ENCODE measurements at regions not wholly inside any gene's neighbourhood (a gene's known extent, or its start where the extent isn't known, plus 50 kb on each side); places are given as distances from the start of the nearest gene placed in this dataset.

DNA sequence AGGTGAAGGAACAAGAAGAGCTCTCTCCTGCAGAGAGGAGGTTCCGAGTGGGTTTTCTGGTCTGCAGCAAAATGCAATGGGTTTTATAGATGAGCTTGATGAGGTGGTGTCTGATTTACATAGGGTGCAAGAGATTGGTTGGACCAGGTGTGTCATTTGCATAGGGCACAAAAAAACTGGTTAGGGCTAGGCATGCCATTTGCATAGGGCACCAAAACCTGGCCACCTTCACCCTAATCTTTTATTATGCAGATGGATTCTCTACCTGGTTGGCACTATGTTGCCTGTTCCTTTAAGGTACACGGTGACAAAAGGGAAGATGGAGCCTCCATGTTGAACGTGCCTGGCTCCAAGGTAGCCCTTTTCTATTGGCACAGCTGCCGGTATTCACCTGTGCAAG, 94.5 kb upstream of the PRKX start:
- Histone ChIP-seq H3K9ac (ENCODE audit: low read length) (no peak overlapping the region), H4K20me1 (ENCODE audit: insufficient read depth) (no peaks in the 10 kb centered on the region), H3K9me3 (ENCODE audit: low read length) (no peaks in the 10 kb centered on the region), H3K27ac (ENCODE audit: low read length) (no peak overlapping the region), H3K9me2 (ENCODE audit: insufficient read depth, low read length) (no peaks in the 10 kb centered on the region), H2AFZ (ENCODE audit: low read depth, low read length) (no peak overlapping the region), H3K27me3 (ENCODE audit: insufficient read depth, low read depth, low read length) (no peaks in the 10 kb centered on the region), H3K4me2 (ENCODE audit: low read length) (no peak overlapping the region), H3K36me3 (ENCODE audit: insufficient read depth, low read length) (no peaks in the 10 kb centered on the region), H3K79me2 (replicated peaks; ENCODE audit: insufficient read depth, low read length) (no peaks in the 10 kb centered on the region), H3F3A (ENCODE audit: insufficient read depth, low read length, poor library complexity, severe bottlenecking) (no peaks in the 10 kb centered on the region), H3K4me3 (ENCODE audit: low read length) (no peak overlapping the region)
- no peak for TF ChIP-seq MXI1 (conservative IDR thresholded peaks at IDR 0.05; ENCODE audit: poor library complexity, severe bottlenecking)
- no peak for TF ChIP-seq TAF1 (IDR thresholded peaks at IDR 0.05; ENCODE audit: low read depth)
- TF ChIP-seq SMC3 (conservative IDR thresholded peaks at IDR 0.05; ENCODE audit: poor library complexity), result no peak
- no peak for TF ChIP-seq EZH2 (IDR thresholded peaks at IDR 0.05; ENCODE audit: borderline replicate concordance, insufficient read depth, low read length, poor library complexity, severe bottlenecking)
- TF ChIP-seq EP300 (conservative IDR thresholded peaks at IDR 0.05; ENCODE audit: poor library complexity, severe bottlenecking), result no peak
- TF ChIP-seq, protein P1, sequence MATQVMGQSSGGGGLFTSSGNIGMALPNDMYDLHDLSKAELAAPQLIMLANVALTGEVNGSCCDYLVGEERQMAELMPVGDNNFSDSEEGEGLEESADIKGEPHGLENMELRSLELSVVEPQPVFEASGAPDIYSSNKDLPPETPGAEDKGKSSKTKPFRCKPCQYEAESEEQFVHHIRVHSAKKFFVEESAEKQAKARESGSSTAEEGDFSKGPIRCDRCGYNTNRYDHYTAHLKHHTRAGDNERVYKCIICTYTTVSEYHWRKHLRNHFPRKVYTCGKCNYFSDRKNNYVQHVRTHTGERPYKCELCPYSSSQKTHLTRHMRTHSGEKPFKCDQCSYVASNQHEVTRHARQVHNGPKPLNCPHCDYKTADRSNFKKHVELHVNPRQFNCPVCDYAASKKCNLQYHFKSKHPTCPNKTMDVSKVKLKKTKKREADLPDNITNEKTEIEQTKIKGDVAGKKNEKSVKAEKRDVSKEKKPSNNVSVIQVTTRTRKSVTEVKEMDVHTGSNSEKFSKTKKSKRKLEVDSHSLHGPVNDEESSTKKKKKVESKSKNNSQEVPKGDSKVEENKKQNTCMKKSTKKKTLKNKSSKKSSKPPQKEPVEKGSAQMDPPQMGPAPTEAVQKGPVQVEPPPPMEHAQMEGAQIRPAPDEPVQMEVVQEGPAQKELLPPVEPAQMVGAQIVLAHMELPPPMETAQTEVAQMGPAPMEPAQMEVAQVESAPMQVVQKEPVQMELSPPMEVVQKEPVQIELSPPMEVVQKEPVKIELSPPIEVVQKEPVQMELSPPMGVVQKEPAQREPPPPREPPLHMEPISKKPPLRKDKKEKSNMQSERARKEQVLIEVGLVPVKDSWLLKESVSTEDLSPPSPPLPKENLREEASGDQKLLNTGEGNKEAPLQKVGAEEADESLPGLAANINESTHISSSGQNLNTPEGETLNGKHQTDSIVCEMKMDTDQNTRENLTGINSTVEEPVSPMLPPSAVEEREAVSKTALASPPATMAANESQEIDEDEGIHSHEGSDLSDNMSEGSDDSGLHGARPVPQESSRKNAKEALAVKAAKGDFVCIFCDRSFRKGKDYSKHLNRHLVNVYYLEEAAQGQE (IDR thresholded peaks at IDR 0.05; ENCODE audit: borderline replicate concordance), result no peak
- TF ChIP-seq, protein P2, sequence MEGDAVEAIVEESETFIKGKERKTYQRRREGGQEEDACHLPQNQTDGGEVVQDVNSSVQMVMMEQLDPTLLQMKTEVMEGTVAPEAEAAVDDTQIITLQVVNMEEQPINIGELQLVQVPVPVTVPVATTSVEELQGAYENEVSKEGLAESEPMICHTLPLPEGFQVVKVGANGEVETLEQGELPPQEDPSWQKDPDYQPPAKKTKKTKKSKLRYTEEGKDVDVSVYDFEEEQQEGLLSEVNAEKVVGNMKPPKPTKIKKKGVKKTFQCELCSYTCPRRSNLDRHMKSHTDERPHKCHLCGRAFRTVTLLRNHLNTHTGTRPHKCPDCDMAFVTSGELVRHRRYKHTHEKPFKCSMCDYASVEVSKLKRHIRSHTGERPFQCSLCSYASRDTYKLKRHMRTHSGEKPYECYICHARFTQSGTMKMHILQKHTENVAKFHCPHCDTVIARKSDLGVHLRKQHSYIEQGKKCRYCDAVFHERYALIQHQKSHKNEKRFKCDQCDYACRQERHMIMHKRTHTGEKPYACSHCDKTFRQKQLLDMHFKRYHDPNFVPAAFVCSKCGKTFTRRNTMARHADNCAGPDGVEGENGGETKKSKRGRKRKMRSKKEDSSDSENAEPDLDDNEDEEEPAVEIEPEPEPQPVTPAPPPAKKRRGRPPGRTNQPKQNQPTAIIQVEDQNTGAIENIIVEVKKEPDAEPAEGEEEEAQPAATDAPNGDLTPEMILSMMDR (IDR thresholded peaks at IDR 0.05; ENCODE audit: poor library complexity, severe bottlenecking), result no peak

DNA sequence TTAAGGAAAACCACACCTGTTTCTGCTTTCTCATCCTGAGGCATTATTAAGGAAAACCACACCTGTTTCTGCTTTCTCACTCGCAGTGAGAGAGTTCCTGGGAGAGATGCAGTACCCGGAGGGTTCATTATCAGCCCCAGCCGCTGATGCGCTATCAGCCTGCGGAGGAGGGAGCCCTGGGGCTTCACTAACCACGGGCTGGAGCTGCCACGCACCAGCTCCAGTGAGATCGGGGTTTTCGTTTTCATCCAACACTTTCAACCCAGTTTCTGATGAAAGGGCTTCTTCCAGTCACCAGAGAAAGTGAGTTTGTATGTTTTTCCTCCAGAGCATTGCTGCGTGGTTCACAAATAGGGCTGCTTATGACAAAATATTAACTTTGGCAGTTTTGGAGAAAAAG, 93.2 kb upstream of the PRKX start:
- no peak overlapping the region for H2AFZ ChIP-seq (ENCODE audit: low read depth, low read length)
- H3K36me3 ChIP-seq (ENCODE audit: insufficient read depth, low read length), result no peaks in the 10 kb centered on the region
- H3K9me2 ChIP-seq (ENCODE audit: insufficient read depth, low read length), result no peaks in the 10 kb centered on the region
- no peaks in the 10 kb centered on the region for H3K9me3 ChIP-seq (ENCODE audit: low read length)
- no peak overlapping the region for H3K4me3 ChIP-seq (ENCODE audit: low read length)
- no peak overlapping the region for H3K27ac ChIP-seq (ENCODE audit: low read length)
- H3K9ac ChIP-seq (ENCODE audit: low read length), result no peak overlapping the region
- TF ChIP-seq MXI1 (conservative IDR thresholded peaks at IDR 0.05; ENCODE audit: poor library complexity, severe bottlenecking) (no peak), RAD21 (conservative IDR thresholded peaks at IDR 0.05) (no peak)
- no peaks in the 10 kb centered on the region for H4K20me1 ChIP-seq (ENCODE audit: insufficient read depth)
- no peaks in the 10 kb centered on the region for H3F3A ChIP-seq (ENCODE audit: insufficient read depth, low read length, poor library complexity, severe bottlenecking)
- H3K27me3 ChIP-seq (ENCODE audit: insufficient read depth, low read depth, low read length), result no peaks in the 10 kb centered on the region
- H3K79me2 ChIP-seq (replicated peaks; ENCODE audit: insufficient read depth, low read length), result no peaks in the 10 kb centered on the region
- no peak overlapping the region for H3K4me2 ChIP-seq (ENCODE audit: low read length)

DNA sequence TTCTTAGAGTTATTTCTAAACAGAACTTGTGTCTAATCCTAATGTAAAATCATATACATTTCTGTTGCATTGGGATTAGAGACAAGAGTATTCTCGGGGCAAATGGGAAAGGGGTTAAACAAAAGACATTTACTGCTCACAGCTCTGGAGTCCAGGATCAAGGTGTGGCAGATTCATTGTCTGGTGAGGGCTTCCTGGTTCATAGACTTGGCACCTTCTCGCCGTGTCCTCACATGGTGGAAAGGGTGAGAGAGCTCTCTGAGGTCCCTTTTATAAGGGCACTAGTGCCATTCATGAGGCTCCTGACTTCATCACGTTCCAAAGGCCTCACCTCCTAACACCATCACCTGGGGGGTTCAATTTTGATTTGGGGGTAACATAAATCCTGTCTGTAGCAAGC, 90.3 kb upstream of the PRKX start:
- Histone ChIP-seq H4K20me1 (ENCODE audit: insufficient read depth) (no peaks in the 10 kb centered on the region), H3K79me2 (replicated peaks; ENCODE audit: insufficient read depth, low read length) (no peaks in the 10 kb centered on the region), H3K4me2 (ENCODE audit: low read length) (no peak overlapping the region), H3K27me3 (ENCODE audit: insufficient read depth, low read depth, low read length) (no peaks in the 10 kb centered on the region), H3K27ac (ENCODE audit: low read length) (no peak overlapping the region), H3K9me3 (ENCODE audit: low read length) (no peaks in the 10 kb centered on the region), H3K9ac (ENCODE audit: low read length) (no peak overlapping the region), H3F3A (ENCODE audit: insufficient read depth, low read length, poor library complexity, severe bottlenecking) (no peaks in the 10 kb centered on the region), H3K4me3 (ENCODE audit: low read length) (no peak overlapping the region), H3K9me2 (ENCODE audit: insufficient read depth, low read length) (no peaks in the 10 kb centered on the region), H2AFZ (ENCODE audit: low read depth, low read length) (no peak overlapping the region), H3K36me3 (ENCODE audit: insufficient read depth, low read length) (no peaks in the 10 kb centered on the region)
- TF ChIP-seq, protein P2 (IDR thresholded peaks at IDR 0.05; ENCODE audit: poor library complexity, severe bottlenecking), result no peak
- TF ChIP-seq RAD21 (conservative IDR thresholded peaks at IDR 0.05) (no peak), MXI1 (conservative IDR thresholded peaks at IDR 0.05; ENCODE audit: poor library complexity, severe bottlenecking) (no peak), POLR2AphosphoS5 (IDR thresholded peaks at IDR 0.05) (no peak), TAF1 (IDR thresholded peaks at IDR 0.05; ENCODE audit: low read depth) (no peak), SMC3 (conservative IDR thresholded peaks at IDR 0.05; ENCODE audit: poor library complexity) (no peak), EP300 (conservative IDR thresholded peaks at IDR 0.05; ENCODE audit: poor library complexity, severe bottlenecking) (no peak)

All from neural cell (in vitro differentiated cells).